ENCODE measurements at regions not wholly inside any gene's neighbourhood (a gene's known extent, or its start where the extent isn't known, plus 50 kb on each side); places are given as distances from the start of the nearest gene placed in this dataset.

DNA sequence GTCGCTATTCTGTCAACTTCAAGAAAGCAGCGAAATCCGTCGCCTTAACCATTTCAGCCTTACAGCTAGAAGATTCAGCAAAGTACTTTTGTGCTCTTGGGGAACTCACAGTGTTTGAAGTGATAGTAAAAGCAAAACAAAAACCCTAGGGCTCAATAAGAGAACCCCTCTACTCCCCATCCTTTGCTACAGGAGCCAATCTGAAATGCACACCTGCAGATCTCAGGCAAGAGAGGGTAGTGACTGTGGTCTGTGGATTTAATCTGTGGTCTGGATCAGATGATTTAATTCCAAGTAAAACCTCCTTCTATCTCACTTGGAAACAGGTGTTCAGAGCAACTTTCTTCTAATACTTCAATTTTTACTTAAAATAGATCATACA is 422.9 kb upstream of the OR4E1 start:
- TF ChIP-seq PATZ1 (CRISPR knock-in tag; IDR thresholded peaks at IDR 0.05; ENCODE audit: borderline replicate concordance) (no peak), ZNF70 (CRISPR knock-in tag; IDR thresholded peaks at IDR 0.05) (no peak), POU6F1 (CRISPR knock-in tag; IDR thresholded peaks at IDR 0.05; ENCODE audit: borderline replicate concordance, low read depth) (no peak), ZC3H10 (CRISPR knock-in tag; IDR thresholded peaks at IDR 0.05) (no peak), ZNF8 (CRISPR knock-in tag; IDR thresholded peaks at IDR 0.05) (no peak)
